Bronchial epithelial cell (primary cell): ENCODE measurements at regions not wholly inside any gene's neighbourhood (a gene's known extent, or its start where the extent isn't known, plus 50 kb on each side); places are given as distances from the start of the nearest gene placed in this dataset.

Source experiments
- DNase-seq: peaks from one replicate; pipeline ENCODE4 v3.0.0-alpha.2; 2010; ENCODE audit warnings: low read depth
- FAIRE-seq: peaks from 2 replicates; lab custom pipeline; 2011; peaks lifted over from hg19 to GRCh38; lab: Jason Lieb, UNC
- H3K27me3 ChIP-seq: 2 replicates; pipeline ENCODE4 v1.5.1; 2011; ENCODE audit warnings: low read length; ENCODE audit not compliant: control insufficient read depth, insufficient read depth
- H3K36me3 ChIP-seq: 2 replicates; pipeline ENCODE4 v1.5.1; 2011; ENCODE audit warnings: low read length; ENCODE audit not compliant: control insufficient read depth, insufficient read depth
- H3K4me3 ChIP-seq: 2 replicates; pipeline ENCODE4 v1.5.1; 2011; ENCODE audit warnings: mild to moderate bottlenecking, low read depth, low read length, control low read depth
- TF ChIP-seq, protein P1 (sequence below): IDR thresholded peaks from 2 replicates; pipeline ENCODE4 v1.5.1; 2011; ENCODE audit warnings: mild to moderate bottlenecking, moderate library complexity, low read length, control low read depth, inconsistent platforms; ENCODE audit not compliant: insufficient read depth, severe bottlenecking

DNA sequence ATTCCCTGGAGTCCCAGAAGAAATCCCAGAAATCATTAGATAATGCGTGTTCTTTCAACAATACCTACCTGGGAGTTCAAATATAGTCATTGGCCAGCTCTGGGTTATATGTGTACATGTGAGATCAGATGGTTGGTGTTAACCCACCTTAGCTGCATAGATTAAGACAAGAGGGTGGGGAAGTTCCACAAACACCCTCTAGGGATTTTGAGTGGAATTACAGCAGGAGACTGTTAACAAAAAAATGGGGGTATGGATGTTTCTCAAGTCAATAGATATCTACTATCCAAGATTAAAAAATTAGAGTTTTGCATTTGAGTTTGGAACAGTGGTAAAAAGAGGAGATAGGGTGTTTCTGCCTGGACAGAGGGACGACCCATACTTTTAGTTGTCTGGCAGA is 282.5 kb upstream of the CNTN3 start:
- DNase-seq (peak; percentile 15), FAIRE-seq (no peak)
- TF ChIP-seq, protein P1, sequence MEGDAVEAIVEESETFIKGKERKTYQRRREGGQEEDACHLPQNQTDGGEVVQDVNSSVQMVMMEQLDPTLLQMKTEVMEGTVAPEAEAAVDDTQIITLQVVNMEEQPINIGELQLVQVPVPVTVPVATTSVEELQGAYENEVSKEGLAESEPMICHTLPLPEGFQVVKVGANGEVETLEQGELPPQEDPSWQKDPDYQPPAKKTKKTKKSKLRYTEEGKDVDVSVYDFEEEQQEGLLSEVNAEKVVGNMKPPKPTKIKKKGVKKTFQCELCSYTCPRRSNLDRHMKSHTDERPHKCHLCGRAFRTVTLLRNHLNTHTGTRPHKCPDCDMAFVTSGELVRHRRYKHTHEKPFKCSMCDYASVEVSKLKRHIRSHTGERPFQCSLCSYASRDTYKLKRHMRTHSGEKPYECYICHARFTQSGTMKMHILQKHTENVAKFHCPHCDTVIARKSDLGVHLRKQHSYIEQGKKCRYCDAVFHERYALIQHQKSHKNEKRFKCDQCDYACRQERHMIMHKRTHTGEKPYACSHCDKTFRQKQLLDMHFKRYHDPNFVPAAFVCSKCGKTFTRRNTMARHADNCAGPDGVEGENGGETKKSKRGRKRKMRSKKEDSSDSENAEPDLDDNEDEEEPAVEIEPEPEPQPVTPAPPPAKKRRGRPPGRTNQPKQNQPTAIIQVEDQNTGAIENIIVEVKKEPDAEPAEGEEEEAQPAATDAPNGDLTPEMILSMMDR, result no peak
- Histone ChIP-seq H3K27me3 (no peaks in the 10 kb centered on the region), H3K36me3 (no peaks in the 10 kb centered on the region), H3K4me3 (no peak overlapping the region)

- H3K27me3 ChIP-seq, result no peaks in the 10 kb centered on the region
- TF ChIP-seq, protein P1, result no peak
- H3K4me3 ChIP-seq, result no peak overlapping the region
- DNase-seq (no peak), FAIRE-seq (no peak)
- H3K36me3 ChIP-seq, result no peaks in the 10 kb centered on the region
Observed at GRCh38 chr3:74891312-74891711, 276.9 kb upstream of the CNTN3 start.

- Histone ChIP-seq H3K27me3 (no peaks in the 10 kb centered on the region), H3K4me3 (no peak overlapping the region), H3K36me3 (no peaks in the 10 kb centered on the region)
- TF ChIP-seq, protein P1, result peak; percentile 58
- no peak for FAIRE-seq
- peak; percentile 32 for DNase-seq
Observed at GRCh38 chr3:74883690-74884089, 269.2 kb upstream of the CNTN3 start.

- FAIRE-seq (no peak), DNase-seq (no peak)
- Histone ChIP-seq H3K36me3 (no peaks in the 10 kb centered on the region), H3K27me3 (no peaks in the 10 kb centered on the region), H3K4me3 (no peak overlapping the region)
- TF ChIP-seq, protein P1, result no peak
Observed at GRCh38 chr3:74883222-74883621, 268.8 kb upstream of the CNTN3 start.

DNA sequence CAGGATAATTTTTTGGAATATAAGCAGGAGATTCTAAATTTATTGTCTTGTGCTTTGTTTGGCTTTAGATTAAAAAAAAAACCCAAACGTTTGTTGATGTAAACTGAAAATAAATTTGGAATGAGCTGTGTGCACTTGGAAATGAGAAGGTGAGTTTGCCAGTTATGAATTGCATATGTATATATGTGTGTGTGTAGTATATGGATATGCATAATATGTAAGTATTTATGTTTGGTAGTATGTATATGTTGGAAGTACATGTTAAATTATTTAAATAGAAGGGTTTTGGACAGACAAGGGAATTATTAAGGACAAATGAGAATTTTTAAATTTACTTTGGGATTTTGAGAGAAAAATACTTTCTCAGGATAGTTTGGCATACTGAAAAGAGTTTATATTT is 265.8 kb upstream of the CNTN3 start:
- TF ChIP-seq, protein P1, result no peak
- Histone ChIP-seq H3K36me3 (no peaks in the 10 kb centered on the region), H3K27me3 (no peaks in the 10 kb centered on the region), H3K4me3 (no peak overlapping the region)
- no peak for FAIRE-seq
- DNase-seq, result no peak

GRCh38 chr3:74866357-74867030 is 252.0 kb upstream of the CNTN3 start:
- TF ChIP-seq, protein P1, result no peak
- Histone ChIP-seq H3K36me3 (no peaks in the 10 kb centered on the region), H3K27me3 (no peaks in the 10 kb centered on the region), H3K4me3 (no peak overlapping the region)
- DNase-seq, result no peak
- FAIRE-seq, result no peak
